ENCODE measurements at regions not wholly inside any gene's neighbourhood (a gene's known extent, or its start where the extent isn't known, plus 50 kb on each side); places are given as distances from the start of the nearest gene placed in this dataset.

DNA sequence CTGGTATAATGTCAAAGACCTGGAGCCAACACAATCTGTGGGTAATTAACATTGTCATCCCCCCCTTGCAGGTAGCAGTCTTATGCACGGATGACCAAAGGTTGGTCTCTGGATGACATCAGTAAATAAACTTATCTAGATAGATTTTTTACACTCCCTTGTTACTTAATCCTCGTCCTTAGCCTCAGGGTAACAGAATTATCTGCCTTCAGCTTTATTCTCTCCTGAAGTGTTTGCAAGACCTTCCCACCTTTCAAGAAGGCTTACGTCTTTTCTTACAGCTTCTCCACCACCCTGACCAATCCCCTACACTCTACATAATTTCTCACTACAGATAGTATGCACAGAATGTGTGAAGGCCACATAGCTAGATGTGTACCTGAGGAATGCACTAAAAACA lies 434.8 kb upstream of the HTR1E start:
- TF ChIP-seq, protein P1, sequence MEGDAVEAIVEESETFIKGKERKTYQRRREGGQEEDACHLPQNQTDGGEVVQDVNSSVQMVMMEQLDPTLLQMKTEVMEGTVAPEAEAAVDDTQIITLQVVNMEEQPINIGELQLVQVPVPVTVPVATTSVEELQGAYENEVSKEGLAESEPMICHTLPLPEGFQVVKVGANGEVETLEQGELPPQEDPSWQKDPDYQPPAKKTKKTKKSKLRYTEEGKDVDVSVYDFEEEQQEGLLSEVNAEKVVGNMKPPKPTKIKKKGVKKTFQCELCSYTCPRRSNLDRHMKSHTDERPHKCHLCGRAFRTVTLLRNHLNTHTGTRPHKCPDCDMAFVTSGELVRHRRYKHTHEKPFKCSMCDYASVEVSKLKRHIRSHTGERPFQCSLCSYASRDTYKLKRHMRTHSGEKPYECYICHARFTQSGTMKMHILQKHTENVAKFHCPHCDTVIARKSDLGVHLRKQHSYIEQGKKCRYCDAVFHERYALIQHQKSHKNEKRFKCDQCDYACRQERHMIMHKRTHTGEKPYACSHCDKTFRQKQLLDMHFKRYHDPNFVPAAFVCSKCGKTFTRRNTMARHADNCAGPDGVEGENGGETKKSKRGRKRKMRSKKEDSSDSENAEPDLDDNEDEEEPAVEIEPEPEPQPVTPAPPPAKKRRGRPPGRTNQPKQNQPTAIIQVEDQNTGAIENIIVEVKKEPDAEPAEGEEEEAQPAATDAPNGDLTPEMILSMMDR (IDR thresholded peaks at IDR 0.05) = no peak
- TF ChIP-seq POLR2A (IDR thresholded peaks at IDR 0.05) = no peak

Data from right lobe of liver (tissue), 4 donors.